ENCODE measurements at regions not wholly inside any gene's neighbourhood (a gene's known extent, or its start where the extent isn't known, plus 50 kb on each side); places are given as distances from the start of the nearest gene placed in this dataset.

DNA sequence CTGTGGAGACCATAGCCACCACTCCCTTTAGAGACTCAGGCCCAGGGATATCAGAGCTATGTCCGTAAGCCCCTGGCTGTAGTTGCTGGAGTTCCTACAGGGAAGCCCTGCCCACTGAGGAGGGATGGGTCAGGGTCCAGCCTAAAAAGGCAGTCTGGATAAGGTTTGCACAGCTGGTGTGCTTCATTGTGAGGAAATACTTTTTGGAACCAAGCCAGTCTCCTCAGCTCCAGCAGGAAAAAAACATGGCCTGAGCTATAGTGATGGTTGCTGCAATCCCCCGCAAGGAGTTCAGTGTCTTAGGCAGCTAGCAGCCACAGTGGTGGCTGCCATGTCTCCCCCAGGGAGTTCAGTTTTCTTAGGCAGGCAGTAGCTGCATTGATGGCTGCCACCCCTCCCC, 52.6 kb upstream of the CYP2C8 start:
- Histone ChIP-seq H3K56ac (ENCODE audit: extremely low read depth, insufficient read depth, low read length) (no peak overlapping the region), H3K18ac (ENCODE audit: low read depth, low read length) (no peak overlapping the region), H2BK5ac (ENCODE audit: low read depth, low read length, poor library complexity, severe bottlenecking) (no peak overlapping the region), H2AK5ac (ENCODE audit: low read depth, low read length) (no peak overlapping the region), H3K79me1 (ENCODE audit: low read depth in 1 of 2, low read length in 2 of 2) (no peaks in the 10 kb centered on the region), H4K20me1 (ENCODE audit: insufficient read depth, low read length) (no peaks in the 10 kb centered on the region), H3K4me2 (ENCODE audit: low read depth, low read length) (no peak overlapping the region), H3K23ac (ENCODE audit: low read depth, low read length) (no peak overlapping the region), H3K9ac (ENCODE audit: low read depth, low read length) (no peak overlapping the region), H4K91ac (ENCODE audit: insufficient read depth, low read depth, low read length) (no peak overlapping the region), H3K27ac (ENCODE audit: insufficient read depth, low read length) (no peak overlapping the region), H3K36me3 (ENCODE audit: control insufficient read depth, insufficient read depth, low read length) (no peaks in the 10 kb centered on the region), H4K5ac (ENCODE audit: low read depth, low read length) (no peak overlapping the region), H2BK20ac (ENCODE audit: low read depth, low read length) (no peak overlapping the region), H2BK120ac (ENCODE audit: low read depth, low read length) (no peak overlapping the region), H3K4me1 (ENCODE audit: control insufficient read depth, insufficient read depth, low read length) (no peaks in the 10 kb centered on the region), H2AK9ac (replicated peaks; ENCODE audit: low read depth, low read length, poor library complexity) (no peak overlapping the region), H2AFZ (replicated peaks; ENCODE audit: low read length, poor library complexity) (no peak overlapping the region), H3K14ac (replicated peaks; ENCODE audit: low read depth, low read length) (no peak overlapping the region), H3K4me3 (ENCODE audit: insufficient read depth, low read depth, low read length) (no peak overlapping the region), H3K9me3 (ENCODE audit: control insufficient read depth, insufficient read depth, low read length) (no peaks in the 10 kb centered on the region), H3K9me1 (ENCODE audit: insufficient read depth, low read length) (no peaks in the 10 kb centered on the region), H4K8ac (ENCODE audit: low read depth in 2 of 2, low read length in 2 of 2) (no peak overlapping the region), H2BK15ac (ENCODE audit: low read depth, low read length) (no peak overlapping the region), H3K4ac (ENCODE audit: low read depth, low read length) (no peak overlapping the region), H3K27me3 (ENCODE audit: control insufficient read depth, insufficient read depth, low read length) (no peaks in the 10 kb centered on the region)
- POLR2A ChIA-PET (ENCODE audit: unreplicated experiment) = no interaction called here
- dilution Hi-C loops (cut with HindIII; ENCODE audit: low sequenced_read_pairs, unreplicated experiment) = no loop called here
- ATAC-seq (ENCODE audit: low read depth) = peak; percentile 37; the same call in 1 of the 2 replicates
- CTCF ChIA-PET = no interaction called here
- no TSS peak for BruUV-seq (replicated peaks)
- in situ Hi-C loops (cut with MboI; ENCODE audit: low sequenced_read_pairs) = no loop called here
- no CpG with 5 or more reads among the region's 2 CpGs for WGBS, 2 experiments (ENCODE audit: extremely low coverage in 2 of 2, insufficient read length in 1 of 2)
- intact Hi-C loops (cut with micrococcal nuclease) = no loop called here
- TF ChIP-seq, protein P1, sequence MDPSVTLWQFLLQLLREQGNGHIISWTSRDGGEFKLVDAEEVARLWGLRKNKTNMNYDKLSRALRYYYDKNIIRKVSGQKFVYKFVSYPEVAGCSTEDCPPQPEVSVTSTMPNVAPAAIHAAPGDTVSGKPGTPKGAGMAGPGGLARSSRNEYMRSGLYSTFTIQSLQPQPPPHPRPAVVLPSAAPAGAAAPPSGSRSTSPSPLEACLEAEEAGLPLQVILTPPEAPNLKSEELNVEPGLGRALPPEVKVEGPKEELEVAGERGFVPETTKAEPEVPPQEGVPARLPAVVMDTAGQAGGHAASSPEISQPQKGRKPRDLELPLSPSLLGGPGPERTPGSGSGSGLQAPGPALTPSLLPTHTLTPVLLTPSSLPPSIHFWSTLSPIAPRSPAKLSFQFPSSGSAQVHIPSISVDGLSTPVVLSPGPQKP (IDR thresholded peaks at IDR 0.05; ENCODE audit: borderline replicate concordance, low read depth, low read length) = no peak
- TF ChIP-seq MAZ (IDR thresholded peaks at IDR 0.05; ENCODE audit: borderline replicate concordance, low read depth, low read length) = no peak
- TF ChIP-seq FOS (IDR thresholded peaks at IDR 0.05; ENCODE audit: low read depth, low read length) = no peak
- no peak for TF ChIP-seq NFE2L2 (IDR thresholded peaks at IDR 0.05; ENCODE audit: low read depth, low read length)
- TF ChIP-seq CEBPB (IDR thresholded peaks at IDR 0.05; ENCODE audit: low read depth, low read length) = no peak
- TF ChIP-seq RAD21 (IDR thresholded peaks at IDR 0.05; ENCODE audit: low read length) = no peak
- TF ChIP-seq BHLHE40 (IDR thresholded peaks at IDR 0.05; ENCODE audit: low read depth, low read length) = no peak
- TF ChIP-seq POLR2A (IDR thresholded peaks at IDR 0.05; ENCODE audit: low read depth, low read length) = no peak
- TF ChIP-seq MAFK (IDR thresholded peaks at IDR 0.05; ENCODE audit: low read depth, low read length) = no peak
- no peak for TF ChIP-seq MXI1 (IDR thresholded peaks at IDR 0.05; ENCODE audit: borderline replicate concordance, low read depth, low read length)
- TF ChIP-seq CHD1 (IDR thresholded peaks at IDR 0.05; ENCODE audit: low read depth, low read length) = no peak
- no peak for TF ChIP-seq SMC3 (IDR thresholded peaks at IDR 0.05; ENCODE audit: low read depth, low read length)
- TF ChIP-seq USF2 (IDR thresholded peaks at IDR 0.05; ENCODE audit: low read depth, low read length) = no peak
- TF ChIP-seq RFX5 (IDR thresholded peaks at IDR 0.05; ENCODE audit: low read depth, low read length) = no peak
- DNase-seq = no peak
